ENCODE measurements at regions not wholly inside any gene's neighbourhood (a gene's known extent, or its start where the extent isn't known, plus 50 kb on each side); places are given as distances from the start of the nearest gene placed in this dataset.

DNA sequence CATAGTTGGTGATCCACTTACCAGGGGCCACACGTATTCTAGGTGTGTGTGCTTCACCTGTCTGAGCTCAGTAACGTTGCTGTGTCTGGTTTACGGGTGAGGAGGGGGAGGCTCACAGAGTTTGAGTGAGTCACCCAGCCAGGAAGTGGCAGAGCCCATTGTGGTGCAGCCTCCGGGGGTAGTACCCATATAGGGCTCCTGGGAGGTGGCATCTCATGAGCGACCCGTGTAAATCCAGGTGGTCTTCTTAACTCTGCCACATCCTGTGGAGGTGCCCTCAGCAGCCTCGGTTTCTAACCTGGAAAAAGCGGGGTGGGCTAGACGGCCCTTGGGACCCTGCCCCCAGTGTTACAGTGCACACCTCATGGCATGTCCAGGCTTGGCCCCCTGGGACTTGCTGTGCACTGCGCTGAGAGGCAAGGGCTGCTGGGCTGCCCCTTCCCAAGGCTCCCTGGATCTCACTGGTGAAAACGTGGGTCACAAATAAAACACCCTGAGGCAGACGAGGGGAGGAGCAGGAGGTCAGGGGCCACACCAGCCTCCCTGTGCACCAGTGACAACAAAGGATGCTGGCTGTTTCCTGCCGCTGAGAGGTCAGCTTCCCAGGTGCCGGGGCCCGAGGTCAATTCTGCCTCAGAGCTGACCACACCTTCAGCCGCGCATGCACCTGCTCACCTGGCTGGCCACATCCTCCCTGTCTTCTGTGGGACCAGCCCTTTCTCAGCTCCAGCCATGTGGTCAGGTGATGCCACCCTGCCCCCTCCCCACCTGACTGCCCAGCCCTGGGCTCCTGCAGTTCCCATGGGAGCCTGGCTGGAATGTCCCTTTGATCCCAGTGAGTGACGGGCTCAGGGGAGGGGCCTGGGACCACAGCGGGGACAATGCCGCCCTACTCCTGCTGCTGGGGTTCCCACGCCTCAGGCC is 305.1 kb downstream of the CTTN start:
- H3K27ac ChIP-seq (ENCODE audit: low read depth, low read length): no peak overlapping the region
- no peak overlapping the region for H3K4me3 ChIP-seq (ENCODE audit: low read length in 3 of 3)
- H3K9ac ChIP-seq (ENCODE audit: low read depth in 1 of 3, low read length in 3 of 3): no peak overlapping the region

DNA sequence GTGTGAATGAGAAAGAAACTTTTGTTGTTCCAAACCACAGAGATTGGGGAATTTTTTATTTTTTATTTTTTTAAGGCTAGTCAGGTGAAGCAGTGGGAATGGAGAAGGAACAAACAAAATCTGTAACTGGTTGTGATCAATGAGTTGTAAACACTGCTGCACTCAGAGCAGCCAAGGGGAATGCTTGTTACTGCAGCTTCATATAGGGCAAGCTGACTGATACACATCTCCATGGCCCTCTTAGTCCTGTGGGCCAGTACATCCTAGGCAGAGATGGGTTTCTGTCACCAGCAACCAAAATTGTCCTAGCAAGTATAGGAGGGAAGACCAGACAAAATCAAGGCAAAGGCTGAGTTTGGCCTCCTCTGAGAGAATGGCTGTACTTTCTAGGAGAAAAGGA is 306.8 kb downstream of the CTTN start:
- H3K27ac ChIP-seq (ENCODE audit: low read depth, low read length): no peak overlapping the region
- H3K36me3 ChIP-seq (ENCODE audit: control insufficient read depth in 3 of 3, insufficient read depth in 3 of 3, low read length in 3 of 3): no peaks in the 10 kb centered on the region
- no peaks in the 10 kb centered on the region for H3K4me1 ChIP-seq (ENCODE audit: control insufficient read depth in 3 of 3, insufficient read depth in 3 of 3, low read length in 3 of 3)
- no peaks in the 10 kb centered on the region for H3K9me3 ChIP-seq (ENCODE audit: control insufficient read depth in 3 of 3, low read length in 3 of 3)
- H3K9ac ChIP-seq (ENCODE audit: low read depth in 1 of 3, low read length in 3 of 3): no peak overlapping the region
- H3K4me3 ChIP-seq (ENCODE audit: low read length in 3 of 3): no peak overlapping the region
- peaks cover 12 to 16% (median 14%) of the 10 kb centered on the region in 3 donors for H3K27me3 ChIP-seq (ENCODE audit: control insufficient read depth in 3 of 3, insufficient read depth in 3 of 3, low read length in 3 of 3)

More for the DNA sequence above, 305.1 kb downstream of the CTTN start:
- H3K27me3 ChIP-seq (ENCODE audit: control insufficient read depth in 3 of 3, insufficient read depth in 3 of 3, low read length in 3 of 3): peaks cover 6 to 10% (median 10%) of the 10 kb centered on the region in 3 donors
- no peaks in the 10 kb centered on the region for H3K4me1 ChIP-seq (ENCODE audit: control insufficient read depth in 3 of 3, insufficient read depth in 3 of 3, low read length in 3 of 3)
- no peaks in the 10 kb centered on the region for H3K36me3 ChIP-seq (ENCODE audit: control insufficient read depth in 3 of 3, insufficient read depth in 3 of 3, low read length in 3 of 3)
- H3K9me3 ChIP-seq (ENCODE audit: control insufficient read depth in 3 of 3, low read length in 3 of 3): no peaks in the 10 kb centered on the region

DNA sequence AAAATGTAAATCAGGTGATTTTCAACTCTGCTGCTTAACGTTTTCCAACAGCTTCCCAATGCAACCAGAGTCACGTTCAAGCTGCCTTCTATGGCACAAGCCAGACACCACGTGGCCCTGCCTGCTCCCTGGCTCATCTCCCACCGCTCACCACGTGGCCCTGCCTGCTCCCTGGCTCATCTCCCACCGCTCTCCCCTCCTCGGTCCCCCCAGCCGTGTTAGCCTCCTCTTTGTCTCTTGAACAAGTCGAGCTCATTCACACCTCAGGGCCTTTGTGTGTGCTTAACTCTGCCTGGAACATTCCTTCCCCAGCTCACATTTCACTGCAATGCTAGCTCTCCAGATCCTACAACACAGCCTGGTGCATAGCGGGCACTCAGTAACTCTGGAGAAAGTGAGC is 307.6 kb downstream of the CTTN start:
- Histone ChIP-seq H3K27me3 (ENCODE audit: control insufficient read depth in 3 of 3, insufficient read depth in 3 of 3, low read length in 3 of 3) (peaks cover 14 to 21% (median 21%) of the 10 kb centered on the region in 3 donors), H3K4me3 (ENCODE audit: low read length in 3 of 3) (no peak overlapping the region)

DNA sequence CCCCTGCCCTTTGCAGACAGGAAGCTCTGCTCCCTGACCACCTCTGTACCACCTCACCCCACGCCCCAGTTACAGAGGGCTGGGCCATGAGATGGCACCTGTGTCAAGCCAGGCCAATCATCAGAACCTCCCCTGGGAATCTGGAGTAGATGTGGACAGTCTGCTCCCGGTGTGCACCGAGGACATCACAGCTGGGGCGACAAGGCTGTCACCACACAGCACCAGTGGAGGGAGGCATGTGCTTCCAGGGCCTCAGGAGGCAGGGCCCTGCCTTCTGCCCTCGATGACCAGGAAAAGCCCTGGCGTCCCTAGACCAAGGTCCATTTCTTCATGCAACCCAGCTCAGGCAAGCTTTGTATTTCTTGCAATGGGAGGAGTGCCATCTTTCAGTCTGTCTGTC is 309.5 kb downstream of the CTTN start:
- H3K4me1 ChIP-seq (ENCODE audit: control insufficient read depth in 3 of 3, insufficient read depth in 3 of 3, low read length in 3 of 3): peaks cover 0 to 6% (median 3%) of the 10 kb centered on the region in 3 donors
- H3K4me3 ChIP-seq (ENCODE audit: low read length in 3 of 3): no peak overlapping the region
- no peaks in the 10 kb centered on the region for H3K36me3 ChIP-seq (ENCODE audit: control insufficient read depth in 3 of 3, insufficient read depth in 3 of 3, low read length in 3 of 3)
- H3K9ac ChIP-seq (ENCODE audit: low read depth in 1 of 3, low read length in 3 of 3): no peak overlapping the region
- H3K27me3 ChIP-seq (ENCODE audit: control insufficient read depth in 3 of 3, insufficient read depth in 3 of 3, low read length in 3 of 3): peaks cover 33 to 38% (median 38%) of the 10 kb centered on the region in 3 donors
- H3K9me3 ChIP-seq (ENCODE audit: control insufficient read depth in 3 of 3, low read length in 3 of 3): no peaks in the 10 kb centered on the region
- no peak overlapping the region for H3K27ac ChIP-seq (ENCODE audit: low read depth, low read length)

More for the DNA sequence above, 307.6 kb downstream of the CTTN start:
- H3K27ac ChIP-seq (ENCODE audit: low read depth, low read length): no peak overlapping the region
- H3K4me1 ChIP-seq (ENCODE audit: control insufficient read depth in 3 of 3, insufficient read depth in 3 of 3, low read length in 3 of 3): no peaks in the 10 kb centered on the region
- H3K36me3 ChIP-seq (ENCODE audit: control insufficient read depth in 3 of 3, insufficient read depth in 3 of 3, low read length in 3 of 3): no peaks in the 10 kb centered on the region
- no peaks in the 10 kb centered on the region for H3K9me3 ChIP-seq (ENCODE audit: control insufficient read depth in 3 of 3, low read length in 3 of 3)
- no peak overlapping the region for H3K9ac ChIP-seq (ENCODE audit: low read depth in 1 of 3, low read length in 3 of 3)

DNA sequence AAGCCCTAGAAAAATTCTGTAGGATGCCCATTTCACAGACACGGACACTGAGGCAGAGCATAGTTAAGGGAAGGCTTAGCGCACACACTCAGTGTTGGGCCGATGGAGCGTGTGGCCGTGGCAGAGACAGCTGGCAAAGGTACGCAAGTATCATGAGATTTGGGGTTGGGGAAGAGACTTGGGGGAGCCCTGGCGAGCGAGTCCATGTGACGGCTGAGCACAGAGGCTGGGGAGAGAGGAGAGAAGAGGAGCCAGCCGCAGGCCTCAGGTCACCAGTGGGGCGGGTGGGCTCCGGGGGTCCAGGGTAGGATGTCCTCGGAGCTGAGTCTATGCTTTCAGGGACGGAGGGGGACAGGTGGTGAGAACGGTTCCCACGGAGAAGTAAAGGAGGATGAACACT is 311.3 kb downstream of the CTTN start:
- Histone ChIP-seq H3K9ac (ENCODE audit: low read depth in 1 of 3, low read length in 3 of 3) (no peak overlapping the region), H3K36me3 (ENCODE audit: control insufficient read depth in 3 of 3, insufficient read depth in 3 of 3, low read length in 3 of 3) (no peaks in the 10 kb centered on the region), H3K27ac (ENCODE audit: low read depth, low read length) (no peak overlapping the region), H3K4me3 (ENCODE audit: low read length in 3 of 3) (no peak overlapping the region), H3K4me1 (ENCODE audit: control insufficient read depth in 3 of 3, insufficient read depth in 3 of 3, low read length in 3 of 3) (peaks cover 0 to 6% (median 3%) of the 10 kb centered on the region in 3 donors), H3K9me3 (ENCODE audit: control insufficient read depth in 3 of 3, low read length in 3 of 3) (no peaks in the 10 kb centered on the region), H3K27me3 (ENCODE audit: control insufficient read depth in 3 of 3, insufficient read depth in 3 of 3, low read length in 3 of 3) (peaks cover 44 to 50% (median 46%) of the 10 kb centered on the region in 3 donors)

DNA sequence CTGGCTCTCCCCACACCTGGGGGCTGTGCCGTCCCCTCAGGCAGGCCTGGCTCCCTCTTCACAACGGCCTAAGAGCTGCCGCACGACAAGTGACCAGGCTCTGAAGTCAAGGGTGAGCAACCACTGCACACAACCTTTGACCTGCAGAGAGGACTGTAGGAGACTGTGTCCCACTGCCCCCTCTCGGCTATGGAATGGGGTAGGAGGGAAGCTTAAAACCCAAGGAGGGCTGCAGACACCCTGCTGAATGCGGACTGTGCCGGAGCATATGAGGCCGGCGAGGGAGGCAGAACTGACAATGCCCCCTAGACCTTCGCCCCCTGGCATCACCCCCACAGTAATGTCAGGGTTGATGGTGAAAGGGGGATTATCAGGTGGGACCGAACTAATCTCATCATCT is 311.9 kb downstream of the CTTN start:
- Histone ChIP-seq H3K27me3 (ENCODE audit: control insufficient read depth in 3 of 3, insufficient read depth in 3 of 3, low read length in 3 of 3) (peaks cover 48 to 53% (median 49%) of the 10 kb centered on the region in 3 donors), H3K36me3 (ENCODE audit: control insufficient read depth in 3 of 3, insufficient read depth in 3 of 3, low read length in 3 of 3) (no peaks in the 10 kb centered on the region), H3K9me3 (ENCODE audit: control insufficient read depth in 3 of 3, low read length in 3 of 3) (no peaks in the 10 kb centered on the region), H3K4me1 (ENCODE audit: control insufficient read depth in 3 of 3, insufficient read depth in 3 of 3, low read length in 3 of 3) (peaks cover 0 to 6% (median 3%) of the 10 kb centered on the region in 3 donors), H3K9ac (ENCODE audit: low read depth in 1 of 3, low read length in 3 of 3) (no peak overlapping the region), H3K27ac (ENCODE audit: low read depth, low read length) (no peak overlapping the region), H3K4me3 (ENCODE audit: low read length in 3 of 3) (no peak overlapping the region)

DNA sequence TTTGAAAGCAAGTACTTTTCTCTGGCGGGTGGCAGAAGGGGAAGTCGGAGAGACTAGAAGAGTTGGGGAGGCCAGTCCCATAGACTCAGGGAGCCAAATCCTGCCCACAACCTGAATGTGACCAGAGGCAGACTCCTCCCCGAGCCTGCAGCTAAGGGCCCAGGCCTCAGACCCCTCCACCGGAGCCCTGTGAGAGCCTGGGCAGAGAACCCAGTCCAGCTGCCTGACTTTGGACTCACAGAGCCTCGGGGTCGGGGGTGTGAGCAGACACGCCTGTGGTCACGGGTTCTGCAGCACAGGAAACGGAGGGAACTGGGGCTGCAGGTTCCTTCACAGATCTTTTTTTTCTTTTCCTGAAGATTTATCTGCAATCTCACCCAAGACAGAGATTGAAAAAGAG is 312.3 kb downstream of the CTTN start:
- H3K27me3 ChIP-seq (ENCODE audit: control insufficient read depth in 3 of 3, insufficient read depth in 3 of 3, low read length in 3 of 3): peaks cover 52 to 55% (median 53%) of the 10 kb centered on the region in 3 donors
- H3K9ac ChIP-seq (ENCODE audit: low read depth in 1 of 3, low read length in 3 of 3): no peak overlapping the region

DNA sequence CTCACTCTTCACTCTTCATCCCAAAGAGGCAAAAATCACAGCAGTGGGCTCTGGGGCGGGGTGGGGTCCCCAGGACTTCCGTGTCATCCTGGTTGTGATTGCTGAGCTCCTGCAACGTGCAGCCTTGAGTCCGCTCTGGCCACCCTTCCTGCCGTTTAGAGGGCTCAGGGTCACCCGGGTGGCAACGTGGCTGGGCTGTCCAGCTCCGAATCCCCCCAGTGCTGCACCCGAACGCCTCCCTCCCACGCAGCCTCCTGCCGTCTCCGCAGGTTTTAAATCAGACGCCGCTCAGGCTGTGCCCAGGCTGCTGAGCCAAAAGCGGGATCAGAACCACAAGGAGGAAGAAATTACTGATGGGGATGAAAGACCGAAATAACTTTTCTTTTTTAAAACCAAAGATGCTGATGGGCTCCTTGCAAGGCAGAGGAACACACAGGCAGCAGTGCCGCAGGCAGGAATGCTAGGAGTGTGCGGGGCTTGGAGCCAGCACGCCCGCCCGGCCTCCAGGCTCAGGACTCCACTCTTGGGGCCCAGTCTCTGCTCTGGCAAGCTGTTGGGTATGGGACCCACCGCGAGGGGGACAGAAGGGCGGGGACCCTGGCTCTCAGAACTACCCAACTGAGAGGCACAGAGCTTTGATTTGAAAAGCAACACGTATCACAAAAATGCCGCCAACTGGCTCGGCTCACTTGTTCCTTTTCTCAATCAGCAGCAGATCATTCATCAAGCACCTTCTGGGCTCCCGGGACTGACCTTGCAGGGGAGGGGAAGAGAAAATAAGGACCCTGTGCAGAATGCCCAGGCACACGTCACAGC is 313.0 kb downstream of the CTTN start:
- peaks cover 58 to 60% (median 58%) of the 10 kb centered on the region in 3 donors for H3K27me3 ChIP-seq (ENCODE audit: control insufficient read depth in 3 of 3, insufficient read depth in 3 of 3, low read length in 3 of 3)
- peaks cover 0 to 6% (median 3%) of the 10 kb centered on the region in 3 donors for H3K4me1 ChIP-seq (ENCODE audit: control insufficient read depth in 3 of 3, insufficient read depth in 3 of 3, low read length in 3 of 3)
- no peaks in the 10 kb centered on the region for H3K36me3 ChIP-seq (ENCODE audit: control insufficient read depth in 3 of 3, insufficient read depth in 3 of 3, low read length in 3 of 3)
- no peak overlapping the region for H3K27ac ChIP-seq (ENCODE audit: low read depth, low read length)
- H3K4me3 ChIP-seq (ENCODE audit: low read length in 3 of 3): no peak overlapping the region
- no peak overlapping the region for H3K9ac ChIP-seq (ENCODE audit: low read depth in 1 of 3, low read length in 3 of 3)
- no peaks in the 10 kb centered on the region for H3K9me3 ChIP-seq (ENCODE audit: control insufficient read depth in 3 of 3, low read length in 3 of 3)

More for the DNA sequence above, 312.3 kb downstream of the CTTN start:
- H3K27ac ChIP-seq (ENCODE audit: low read depth, low read length): no peak overlapping the region
- H3K4me3 ChIP-seq (ENCODE audit: low read length in 3 of 3): no peak overlapping the region
- peaks cover 0 to 6% (median 3%) of the 10 kb centered on the region in 3 donors for H3K4me1 ChIP-seq (ENCODE audit: control insufficient read depth in 3 of 3, insufficient read depth in 3 of 3, low read length in 3 of 3)
- no peaks in the 10 kb centered on the region for H3K36me3 ChIP-seq (ENCODE audit: control insufficient read depth in 3 of 3, insufficient read depth in 3 of 3, low read length in 3 of 3)
- no peaks in the 10 kb centered on the region for H3K9me3 ChIP-seq (ENCODE audit: control insufficient read depth in 3 of 3, low read length in 3 of 3)

DNA sequence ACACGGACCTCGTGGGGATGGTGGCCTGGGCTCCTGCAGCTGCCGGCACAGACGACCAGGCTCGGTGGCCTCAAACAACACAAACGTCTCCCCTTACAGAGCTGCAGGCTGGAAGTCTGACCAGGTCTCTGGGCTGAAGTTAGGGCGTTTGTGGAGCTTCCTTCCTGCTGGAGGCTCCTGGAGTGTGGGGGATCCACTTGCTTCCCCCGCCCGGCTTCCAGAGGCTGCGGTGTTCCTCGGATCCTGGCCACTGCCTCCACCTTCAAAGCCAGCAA is 313.5 kb downstream of the CTTN start:
- H3K9ac ChIP-seq (ENCODE audit: low read depth in 1 of 3, low read length in 3 of 3): no peak overlapping the region
- H3K9me3 ChIP-seq (ENCODE audit: control insufficient read depth in 3 of 3, low read length in 3 of 3): no peaks in the 10 kb centered on the region
- peaks cover 0 to 6% (median 3%) of the 10 kb centered on the region in 3 donors for H3K4me1 ChIP-seq (ENCODE audit: control insufficient read depth in 3 of 3, insufficient read depth in 3 of 3, low read length in 3 of 3)
- H3K27me3 ChIP-seq (ENCODE audit: control insufficient read depth in 3 of 3, insufficient read depth in 3 of 3, low read length in 3 of 3): peaks cover 61 to 66% (median 61%) of the 10 kb centered on the region in 3 donors
- no peaks in the 10 kb centered on the region for H3K36me3 ChIP-seq (ENCODE audit: control insufficient read depth in 3 of 3, insufficient read depth in 3 of 3, low read length in 3 of 3)
- H3K27ac ChIP-seq (ENCODE audit: low read depth, low read length): no peak overlapping the region
- no peak overlapping the region for H3K4me3 ChIP-seq (ENCODE audit: low read length in 3 of 3)

DNA sequence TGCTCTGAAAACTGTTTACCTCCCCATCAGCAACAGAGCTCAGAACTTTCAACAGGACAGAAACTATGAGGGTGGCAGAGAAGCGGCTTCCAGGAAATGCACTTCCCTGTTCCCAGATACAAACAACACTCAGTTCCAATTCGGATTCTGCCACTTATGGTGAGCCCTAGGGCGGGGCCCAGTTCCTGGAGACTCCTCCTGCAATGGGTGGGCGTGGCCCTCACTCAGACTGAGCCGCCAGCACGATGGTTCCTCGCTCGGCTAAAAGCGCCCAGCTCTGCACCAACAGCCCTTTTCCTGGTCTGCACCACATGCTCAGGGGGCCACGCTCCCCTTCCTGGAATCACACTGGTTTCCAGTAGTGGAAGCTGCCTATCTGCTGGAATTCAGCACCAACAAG is 314.1 kb downstream of the CTTN start:
- Histone ChIP-seq H3K4me1 (ENCODE audit: control insufficient read depth in 3 of 3, insufficient read depth in 3 of 3, low read length in 3 of 3) (peaks cover 0 to 6% (median 3%) of the 10 kb centered on the region in 3 donors), H3K36me3 (ENCODE audit: control insufficient read depth in 3 of 3, insufficient read depth in 3 of 3, low read length in 3 of 3) (no peaks in the 10 kb centered on the region), H3K27me3 (ENCODE audit: control insufficient read depth in 3 of 3, insufficient read depth in 3 of 3, low read length in 3 of 3) (peaks cover 61 to 72% (median 67%) of the 10 kb centered on the region in 3 donors), H3K27ac (ENCODE audit: low read depth, low read length) (no peak overlapping the region), H3K9me3 (ENCODE audit: control insufficient read depth in 3 of 3, low read length in 3 of 3) (no peaks in the 10 kb centered on the region), H3K9ac (ENCODE audit: low read depth in 1 of 3, low read length in 3 of 3) (no peak overlapping the region), H3K4me3 (ENCODE audit: low read length in 3 of 3) (no peak overlapping the region)
